ENCODE measurements at regions not wholly inside any gene's neighbourhood (a gene's known extent, or its start where the extent isn't known, plus 50 kb on each side); places are given as distances from the start of the nearest gene placed in this dataset.

GRCh38 chr15:100786901-100787566 lies 92.6 kb upstream of the ALDH1A3 start:
- in situ Hi-C loops (cut with MboI; ENCODE audit: low pct_unique_long_range_greater_than_20kb, low sequenced_read_pairs, unreplicated experiment) = no loop called here
- DNase-seq (ENCODE audit: low spot score) = no peak
- TF ChIP-seq CTCF (IDR thresholded peaks at IDR 0.05; ENCODE audit: extremely low read depth, insufficient read depth, missing control alignments) = no peak

- no peak for TF ChIP-seq CTCF (IDR thresholded peaks at IDR 0.05; ENCODE audit: extremely low read depth, insufficient read depth, missing control alignments)
- DNase-seq (ENCODE audit: low spot score) = no peak
- in situ Hi-C loops (cut with MboI; ENCODE audit: low pct_unique_long_range_greater_than_20kb, low sequenced_read_pairs, unreplicated experiment) = no loop called here
These were observed 91.8 kb upstream of the ALDH1A3 start for GRCh38 chr15:100787567-100788417.

- no peak for TF ChIP-seq CTCF (IDR thresholded peaks at IDR 0.05; ENCODE audit: extremely low read depth, insufficient read depth, missing control alignments)
- no peak for DNase-seq (ENCODE audit: low spot score)
- in situ Hi-C loops (cut with MboI; ENCODE audit: low pct_unique_long_range_greater_than_20kb, low sequenced_read_pairs, unreplicated experiment) = no loop called here
These were observed 91.1 kb upstream of the ALDH1A3 start for GRCh38 chr15:100788418-100789105.

- no peak for DNase-seq (ENCODE audit: low spot score)
- in situ Hi-C loops (cut with MboI; ENCODE audit: low pct_unique_long_range_greater_than_20kb, low sequenced_read_pairs, unreplicated experiment) = no loop called here
- no peak for TF ChIP-seq CTCF (IDR thresholded peaks at IDR 0.05; ENCODE audit: extremely low read depth, insufficient read depth, missing control alignments)
These were observed 88.8 kb upstream of the ALDH1A3 start for GRCh38 chr15:100790786-100791265.

GRCh38 chr15:100794008-100794407 lies 85.6 kb upstream of the ALDH1A3 start:
- DNase-seq (ENCODE audit: low spot score) = no peak
- in situ Hi-C loops (cut with MboI; ENCODE audit: low pct_unique_long_range_greater_than_20kb, low sequenced_read_pairs, unreplicated experiment) = no loop called here
- TF ChIP-seq CTCF (IDR thresholded peaks at IDR 0.05; ENCODE audit: extremely low read depth, insufficient read depth, missing control alignments) = no peak

GRCh38 chr15:100801256-100801900 lies 78.3 kb upstream of the ALDH1A3 start:
- in situ Hi-C loops (cut with MboI; ENCODE audit: low pct_unique_long_range_greater_than_20kb, low sequenced_read_pairs, unreplicated experiment) = no loop called here
- no peak for TF ChIP-seq CTCF (IDR thresholded peaks at IDR 0.05; ENCODE audit: extremely low read depth, insufficient read depth, missing control alignments)
- no peak for DNase-seq (ENCODE audit: low spot score)
